Liver (tissue), 8 donors: ENCODE measurements at regions not wholly inside any gene's neighbourhood (a gene's known extent, or its start where the extent isn't known, plus 50 kb on each side); places are given as distances from the start of the nearest gene placed in this dataset.

ENCODE experiments used
- DNase-seq: peaks from one replicate; pipeline ENCODE4 v3.0.0-alpha.2; 2017; ENCODE audit warnings: low spot score
- H3K27ac ChIP-seq, 2 donors: one replicate each; pipeline ENCODE4 v1.7.0; 2013; ENCODE audit warnings: inconsistent platforms in 2 of 2, low read length in 2 of 2, control low read depth in 1 of 2, low read depth in 1 of 2, mild to moderate bottlenecking in 1 of 2
- H3K27me3 ChIP-seq, 4 donors: one replicate each; pipeline versions ENCODE4 v1.6.1 to v1.7.0; 2013; ENCODE audit warnings: low read length in 3 of 4, inconsistent platforms in 1 of 4, mild to moderate bottlenecking in 1 of 4, moderate library complexity in 1 of 4; ENCODE audit not compliant: control insufficient read depth in 4 of 4, insufficient read depth in 4 of 4
- H3K36me3 ChIP-seq, 4 donors: one replicate each; pipeline versions ENCODE4 v1.6.1 to v1.7.0; 2013; ENCODE audit warnings: low read length in 3 of 4, mild to moderate bottlenecking in 3 of 4, low read depth in 1 of 4, moderate library complexity in 1 of 4; ENCODE audit not compliant: control insufficient read depth in 4 of 4, insufficient read depth in 3 of 4
- H3K4me1 ChIP-seq, 4 donors: one replicate each; pipeline versions ENCODE4 v1.6.1 to v1.7.0; 2013; ENCODE audit warnings: low read length in 3 of 4, mild to moderate bottlenecking in 3 of 4, moderate library complexity in 1 of 4; ENCODE audit not compliant: control insufficient read depth in 4 of 4, insufficient read depth in 4 of 4
- H3K4me3 ChIP-seq, 3 donors: one replicate each; pipeline versions ENCODE4 v1.6.1 to v1.7.0; 2013; ENCODE audit warnings: low read length in 3 of 3, control low read depth in 1 of 3, low read depth in 1 of 3, mild to moderate bottlenecking in 1 of 3
- H3K9ac ChIP-seq, 2 donors: one replicate each; pipeline ENCODE4 v1.7.0; 2013; ENCODE audit warnings: low read length in 2 of 2, mild to moderate bottlenecking in 2 of 2, moderate library complexity in 2 of 2, control low read depth in 1 of 2, low read depth in 1 of 2
- H3K9me3 ChIP-seq, 4 donors: one replicate each; pipeline versions ENCODE4 v1.6.1 to v1.7.0; 2013; ENCODE audit warnings: low read length in 3 of 4; ENCODE audit not compliant: control insufficient read depth in 4 of 4
- FOXA2 ChIP-seq: IDR thresholded peaks from 2 replicates; pipeline ENCODE4 v1.6.1; 2016; ENCODE audit warnings: antibody characterized with exemption
- GABPA ChIP-seq, 2 donors: IDR thresholded peaks in 1 of 2; conservative IDR thresholded peaks in 1 of 2; 2 replicates each; pipeline ENCODE4 v1.6.1; 2016; ENCODE audit warnings: antibody characterized with exemption in 2 of 2, mild to moderate bottlenecking in 1 of 2, moderate library complexity in 1 of 2
- HNF4G ChIP-seq: IDR thresholded peaks from 2 replicates; pipeline ENCODE4 v1.6.1; 2016; ENCODE audit warnings: antibody characterized with exemption
- JUND ChIP-seq, 2 donors: IDR thresholded peaks; 2 replicates each; pipeline ENCODE4 v1.6.1; 2016; ENCODE audit warnings: antibody characterized with exemption in 2 of 2
- MAX ChIP-seq: IDR thresholded peaks from 2 replicates; pipeline ENCODE4 v1.6.1; 2016; ENCODE audit warnings: antibody characterized with exemption
- NR2F2 ChIP-seq: IDR thresholded peaks from 2 replicates; pipeline ENCODE4 v1.6.1; 2016; ENCODE audit warnings: antibody characterized with exemption
- RXRA ChIP-seq, 2 donors: IDR thresholded peaks; 2 replicates each; pipeline ENCODE4 v1.6.1; 2017 to 2018; ENCODE audit warnings: antibody characterized with exemption in 2 of 2, mild to moderate bottlenecking in 1 of 2
- SP1 ChIP-seq: IDR thresholded peaks from 2 replicates; pipeline ENCODE4 v1.6.1; 2018; ENCODE audit warnings: antibody characterized with exemption, mild to moderate bottlenecking
- YY1 ChIP-seq: IDR thresholded peaks from 2 replicates; pipeline ENCODE4 v1.6.1; 2016; ENCODE audit warnings: antibody characterized with exemption, mild to moderate bottlenecking
- ZBTB33 ChIP-seq: IDR thresholded peaks from 2 replicates; pipeline ENCODE4 v1.6.1; 2016; ENCODE audit warnings: antibody characterized with exemption
- WGBS: extraction: QIAGEN DNeasy Blood & Tissue Kit; methylation state at CpG from one replicate; pipeline ENCODE4 v1.1.7; 2013; 5-methylcytosine and 5-hydroxymethylcytosine counted together
- TF ChIP-seq, protein P1 (sequence below): IDR thresholded peaks from 2 replicates; pipeline ENCODE4 v1.6.1; 2016; ENCODE audit warnings: antibody characterized with exemption, mild to moderate bottlenecking
- TF ChIP-seq, protein P2 (sequence below): fragments of 150-350 bp; IDR thresholded peaks from 2 replicates; pipeline ENCODE4 v1.5.1; 2017; ENCODE audit warnings: improper control_type of control experiment, low read depth, low read length; ENCODE audit not compliant: missing input control
- donor health status: healthy.
- donor health status: healthy.
- donor health status: healthy.
- donor health status: healthy.
- donor health status: healthy.

DNA sequence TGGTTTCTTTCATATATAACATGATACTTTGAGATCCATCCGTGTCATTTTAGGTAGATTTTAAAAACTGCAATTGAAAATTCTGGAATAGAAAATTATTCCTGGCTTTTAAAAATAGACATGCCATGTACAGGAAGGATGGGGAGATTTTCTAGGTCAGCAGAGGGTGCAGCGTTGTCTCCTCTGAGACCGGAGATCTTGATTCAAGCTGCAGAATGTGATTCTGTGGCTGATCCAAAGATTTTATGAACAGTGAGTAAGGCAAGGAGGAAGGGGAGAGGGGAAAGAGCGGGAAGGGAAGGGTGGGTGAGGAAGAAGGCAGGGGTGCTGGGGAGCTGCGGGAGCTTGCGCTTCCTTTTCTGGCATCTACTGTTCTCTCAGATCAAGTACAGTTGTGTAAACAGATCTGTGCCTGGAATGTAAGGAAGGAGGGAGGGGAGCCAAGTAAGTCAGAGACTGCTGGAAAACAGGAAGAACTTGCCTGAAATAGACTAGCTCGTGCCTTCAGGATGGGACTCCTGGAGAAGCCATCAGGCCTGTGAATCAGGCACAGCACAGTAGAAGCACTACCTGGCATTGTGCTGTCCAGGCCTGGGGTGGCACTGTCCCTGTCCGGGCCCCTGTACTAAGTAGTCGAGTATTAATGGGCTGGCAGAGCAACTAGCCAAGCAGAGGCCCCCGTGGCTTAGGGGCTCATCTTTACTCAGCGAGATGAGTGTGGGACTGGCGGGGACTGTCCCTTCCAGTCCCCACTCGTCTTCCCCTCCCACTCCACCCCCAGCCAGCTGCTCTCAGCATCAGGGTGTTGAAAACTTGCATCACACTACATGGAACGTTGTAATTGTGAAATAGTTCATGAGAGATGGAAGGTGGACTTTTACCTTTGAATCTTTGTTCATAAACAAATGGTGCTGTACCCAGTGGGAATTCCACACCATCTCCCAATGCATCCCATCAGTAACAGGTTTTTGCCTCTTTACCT is 163.5 kb downstream of the UXS1 start (continued):
- TF ChIP-seq, protein P1, sequence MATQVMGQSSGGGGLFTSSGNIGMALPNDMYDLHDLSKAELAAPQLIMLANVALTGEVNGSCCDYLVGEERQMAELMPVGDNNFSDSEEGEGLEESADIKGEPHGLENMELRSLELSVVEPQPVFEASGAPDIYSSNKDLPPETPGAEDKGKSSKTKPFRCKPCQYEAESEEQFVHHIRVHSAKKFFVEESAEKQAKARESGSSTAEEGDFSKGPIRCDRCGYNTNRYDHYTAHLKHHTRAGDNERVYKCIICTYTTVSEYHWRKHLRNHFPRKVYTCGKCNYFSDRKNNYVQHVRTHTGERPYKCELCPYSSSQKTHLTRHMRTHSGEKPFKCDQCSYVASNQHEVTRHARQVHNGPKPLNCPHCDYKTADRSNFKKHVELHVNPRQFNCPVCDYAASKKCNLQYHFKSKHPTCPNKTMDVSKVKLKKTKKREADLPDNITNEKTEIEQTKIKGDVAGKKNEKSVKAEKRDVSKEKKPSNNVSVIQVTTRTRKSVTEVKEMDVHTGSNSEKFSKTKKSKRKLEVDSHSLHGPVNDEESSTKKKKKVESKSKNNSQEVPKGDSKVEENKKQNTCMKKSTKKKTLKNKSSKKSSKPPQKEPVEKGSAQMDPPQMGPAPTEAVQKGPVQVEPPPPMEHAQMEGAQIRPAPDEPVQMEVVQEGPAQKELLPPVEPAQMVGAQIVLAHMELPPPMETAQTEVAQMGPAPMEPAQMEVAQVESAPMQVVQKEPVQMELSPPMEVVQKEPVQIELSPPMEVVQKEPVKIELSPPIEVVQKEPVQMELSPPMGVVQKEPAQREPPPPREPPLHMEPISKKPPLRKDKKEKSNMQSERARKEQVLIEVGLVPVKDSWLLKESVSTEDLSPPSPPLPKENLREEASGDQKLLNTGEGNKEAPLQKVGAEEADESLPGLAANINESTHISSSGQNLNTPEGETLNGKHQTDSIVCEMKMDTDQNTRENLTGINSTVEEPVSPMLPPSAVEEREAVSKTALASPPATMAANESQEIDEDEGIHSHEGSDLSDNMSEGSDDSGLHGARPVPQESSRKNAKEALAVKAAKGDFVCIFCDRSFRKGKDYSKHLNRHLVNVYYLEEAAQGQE, result peak; percentile 86

DNA sequence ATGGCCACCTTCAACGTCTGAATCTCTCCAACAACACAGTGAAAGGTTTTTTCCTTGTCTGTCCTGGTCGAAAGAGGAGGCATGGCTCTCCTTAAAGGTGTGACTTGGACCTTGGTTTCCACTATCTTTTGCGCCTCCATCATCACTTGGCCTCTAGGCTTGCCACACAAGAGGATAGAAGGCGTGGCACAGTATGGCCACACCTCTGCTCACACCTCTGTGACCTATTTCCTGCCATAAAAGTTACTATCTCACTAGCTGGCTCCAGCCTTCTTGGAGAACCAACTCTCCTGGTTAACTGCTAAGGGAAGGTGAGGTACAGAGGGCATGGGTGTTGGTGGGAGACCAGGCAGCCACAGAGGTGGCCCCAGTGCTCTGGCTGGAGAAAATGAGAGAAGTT is 165.9 kb downstream of the UXS1 start:
- Histone ChIP-seq H3K36me3 (no peaks in the 10 kb centered on the region), H3K9me3 (peaks cover 0 to 3% (median 0%) of the 10 kb centered on the region in 4 donors), H3K27ac (no peak overlapping the region), H3K27me3 (no peaks in the 10 kb centered on the region), H3K9ac (no peak overlapping the region), H3K4me1 (peaks cover 5 to 16% (median 13%) of the 10 kb centered on the region in 4 donors), H3K4me3 (no peak overlapping the region)
- WGBS, result 78% methylated on average over 4 of the region's 4 CpGs
- DNase-seq, result no peak
- no peak for TF ChIP-seq HNF4G
- no peak for TF ChIP-seq NR2F2

- Histone ChIP-seq H3K4me3 (no peak overlapping the region), H3K27ac (no peak overlapping the region), H3K9me3 (no peaks in the 10 kb centered on the region), H3K36me3 (no peaks in the 10 kb centered on the region), H3K4me1 (peaks cover 5 to 16% (median 12%) of the 10 kb centered on the region in 4 donors), H3K27me3 (no peaks in the 10 kb centered on the region), H3K9ac (no peak overlapping the region)
- WGBS, result 75% methylated on average over 6 of the region's 6 CpGs
- no peak for DNase-seq
- TF ChIP-seq JUND (IDR thresholded peaks at IDR 0.05), result no peak
- TF ChIP-seq RXRA (IDR thresholded peaks at IDR 0.05), result peak; percentile 1 to 9
- no peak for TF ChIP-seq YY1
- TF ChIP-seq NR2F2, result peak; percentile 67
Measured at GRCh38 chr2:106026271-106027190, 167.6 kb downstream of the UXS1 start.

GRCh38 chr2:106025796-106026195 is 168.3 kb downstream of the UXS1 start:
- Histone ChIP-seq H3K9ac (no peak overlapping the region), H3K9me3 (no peaks in the 10 kb centered on the region), H3K27me3 (no peaks in the 10 kb centered on the region), H3K4me3 (no peak overlapping the region), H3K27ac (no peak overlapping the region), H3K4me1 (peaks cover 4 to 8% (median 5%) of the 10 kb centered on the region in 4 donors), H3K36me3 (no peaks in the 10 kb centered on the region)
- no peak for DNase-seq
- WGBS, result 66% methylated on average over 5 of the region's 5 CpGs
- TF ChIP-seq FOXA2, result no peak
- TF ChIP-seq ZBTB33, result no peak
- TF ChIP-seq NR2F2, result no peak
- no peak for TF ChIP-seq YY1
- TF ChIP-seq MAX, result no peak
- TF ChIP-seq SP1, result no peak
- no peak for TF ChIP-seq GABPA (IDR thresholded peaks at IDR 0.05 in 1 of 2, conservative IDR thresholded peaks at IDR 0.05 in 1 of 2)
- TF ChIP-seq, protein P2, sequence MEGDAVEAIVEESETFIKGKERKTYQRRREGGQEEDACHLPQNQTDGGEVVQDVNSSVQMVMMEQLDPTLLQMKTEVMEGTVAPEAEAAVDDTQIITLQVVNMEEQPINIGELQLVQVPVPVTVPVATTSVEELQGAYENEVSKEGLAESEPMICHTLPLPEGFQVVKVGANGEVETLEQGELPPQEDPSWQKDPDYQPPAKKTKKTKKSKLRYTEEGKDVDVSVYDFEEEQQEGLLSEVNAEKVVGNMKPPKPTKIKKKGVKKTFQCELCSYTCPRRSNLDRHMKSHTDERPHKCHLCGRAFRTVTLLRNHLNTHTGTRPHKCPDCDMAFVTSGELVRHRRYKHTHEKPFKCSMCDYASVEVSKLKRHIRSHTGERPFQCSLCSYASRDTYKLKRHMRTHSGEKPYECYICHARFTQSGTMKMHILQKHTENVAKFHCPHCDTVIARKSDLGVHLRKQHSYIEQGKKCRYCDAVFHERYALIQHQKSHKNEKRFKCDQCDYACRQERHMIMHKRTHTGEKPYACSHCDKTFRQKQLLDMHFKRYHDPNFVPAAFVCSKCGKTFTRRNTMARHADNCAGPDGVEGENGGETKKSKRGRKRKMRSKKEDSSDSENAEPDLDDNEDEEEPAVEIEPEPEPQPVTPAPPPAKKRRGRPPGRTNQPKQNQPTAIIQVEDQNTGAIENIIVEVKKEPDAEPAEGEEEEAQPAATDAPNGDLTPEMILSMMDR, result no peak
